GM18867 (cell line): ENCODE measurements at regions not wholly inside any gene's neighbourhood (a gene's known extent, or its start where the extent isn't known, plus 50 kb on each side); places are given as distances from the start of the nearest gene placed in this dataset.

Experiments
- ATAC-seq: cut with Tn5 transposase; IDR thresholded peaks from one replicate; pipeline ENCODE4 v1.9.1; 2021; ENCODE audit warnings: mild to moderate bottlenecking, moderate library complexity; ENCODE audit not compliant: unreplicated experiment

- no peak for ATAC-seq
Measured at GRCh38 chr4:138702190-138702824, 313.3 kb upstream of the NOCT start.

- ATAC-seq: no peak
Measured at GRCh38 chr4:138698641-138699040, 316.9 kb upstream of the NOCT start.

- no peak for ATAC-seq
Measured at GRCh38 chr4:138697851-138698250, 317.7 kb upstream of the NOCT start.

GRCh38 chr4:138696771-138697170, 318.8 kb upstream of the NOCT start:
- no peak for ATAC-seq

- no peak for ATAC-seq
Measured at GRCh38 chr4:138696058-138696457, 319.5 kb upstream of the NOCT start.

- no peak for ATAC-seq
Measured at GRCh38 chr4:138693526-138693925, 322.1 kb upstream of the NOCT start.

GRCh38 chr4:138692411-138692810, 323.2 kb upstream of the NOCT start:
- no peak for ATAC-seq

- no peak for ATAC-seq
Measured at GRCh38 chr4:138689593-138689992, 326.0 kb upstream of the NOCT start.

GRCh38 chr4:138689187-138689586, 326.4 kb upstream of the NOCT start:
- no peak for ATAC-seq

- no peak for ATAC-seq
Measured at GRCh38 chr4:138688408-138689085, 327.0 kb upstream of the NOCT start.

GRCh38 chr4:138686106-138686835, 329.3 kb upstream of the NOCT start:
- ATAC-seq: no peak

- ATAC-seq: no peak
Measured at GRCh38 chr4:138685316-138685715, 330.3 kb upstream of the NOCT start.

- peak; percentile 82 for ATAC-seq
Measured at GRCh38 chr4:138680989-138681604, 334.5 kb upstream of the NOCT start.

- no peak for ATAC-seq
Measured at GRCh38 chr4:138680256-138680655, 335.3 kb upstream of the NOCT start.

- ATAC-seq: no peak
Measured at GRCh38 chr4:138678985-138679746, 336.4 kb upstream of the NOCT start.

GRCh38 chr4:138677748-138678147, 337.8 kb upstream of the NOCT start:
- ATAC-seq: no peak

GRCh38 chr4:138677212-138677611, 338.4 kb upstream of the NOCT start:
- ATAC-seq: no peak

GRCh38 chr4:138675685-138676084, 339.9 kb upstream of the NOCT start:
- no peak for ATAC-seq

GRCh38 chr4:138674209-138674608, 341.4 kb upstream of the NOCT start:
- ATAC-seq: no peak

GRCh38 chr4:138673053-138673452, 342.5 kb upstream of the NOCT start:
- no peak for ATAC-seq

- ATAC-seq: peak; percentile 56
Measured at GRCh38 chr4:138672393-138672976, 343.1 kb upstream of the NOCT start.
